Trophoblast cell (in vitro differentiated cells and primary cell): ENCODE measurements at regions not wholly inside any gene's neighbourhood (a gene's known extent, or its start where the extent isn't known, plus 50 kb on each side); places are given as distances from the start of the nearest gene placed in this dataset.

Experiments used
- DNase-seq, 2 donors: peaks; one replicate each; pipeline ENCODE4 v3.0.0-alpha.2; 2016
- H2AFZ ChIP-seq: 2 replicates; pipeline ENCODE4 v1.6.1; 2013; ENCODE audit warnings: low read length, moderate library complexity, mild to moderate bottlenecking; ENCODE audit not compliant: insufficient read depth, poor library complexity
- H2AK5ac ChIP-seq: 2 replicates; pipeline ENCODE4 v1.6.1; 2013; ENCODE audit warnings: mild to moderate bottlenecking, low read length
- H2BK120ac ChIP-seq: 2 replicates; pipeline ENCODE4 v1.6.1; 2013; ENCODE audit warnings: low read length, mild to moderate bottlenecking, moderate library complexity; ENCODE audit not compliant: insufficient read depth, poor library complexity
- H2BK12ac ChIP-seq: 2 replicates; pipeline ENCODE4 v1.6.1; 2013; ENCODE audit warnings: mild to moderate bottlenecking, low read length, moderate library complexity
- H2BK5ac ChIP-seq: 2 replicates; pipeline ENCODE4 v1.6.1; 2013; ENCODE audit warnings: low read length, low read depth, moderate library complexity, mild to moderate bottlenecking; ENCODE audit not compliant: poor library complexity
- H3K14ac ChIP-seq: 2 replicates; pipeline ENCODE4 v1.6.1; 2013; ENCODE audit warnings: mild to moderate bottlenecking, low read length
- H3K18ac ChIP-seq: 2 replicates; pipeline ENCODE4 v1.6.1; 2013; ENCODE audit warnings: mild to moderate bottlenecking, low read length
- H3K23ac ChIP-seq: 2 replicates; pipeline ENCODE4 v1.6.1; 2013; ENCODE audit warnings: low read length
- H3K27ac ChIP-seq: 2 replicates; pipeline ENCODE4 v1.5.1; 2013; ENCODE audit warnings: low read depth, mild to moderate bottlenecking, inconsistent platforms, low read length, moderate library complexity
- H3K27me3 ChIP-seq: 2 replicates; pipeline ENCODE4 v1.6.1; 2013; ENCODE audit warnings: inconsistent platforms, mild to moderate bottlenecking, low read length, moderate library complexity; ENCODE audit not compliant: insufficient read depth
- H3K36me3 ChIP-seq, 2 experiments: 1 replicate in 1 of 2; 2 replicates in 1 of 2; pipeline ENCODE4 v1.6.1; 2013; ENCODE audit warnings: low read length in 2 of 2, mild to moderate bottlenecking in 2 of 2, moderate library complexity in 1 of 2; ENCODE audit not compliant: insufficient read depth in 2 of 2, control insufficient read depth in 1 of 2
- H3K4ac ChIP-seq: 2 replicates; pipeline ENCODE4 v1.6.1; 2013; ENCODE audit warnings: low read depth, mild to moderate bottlenecking, low read length, moderate library complexity
- H3K4me1 ChIP-seq, 2 experiments: 1 replicate in 1 of 2; 2 replicates in 1 of 2; pipeline ENCODE4 v1.6.1; 2013; ENCODE audit warnings: low read length in 2 of 2, mild to moderate bottlenecking in 2 of 2, moderate library complexity in 1 of 2; ENCODE audit not compliant: insufficient read depth in 2 of 2, control insufficient read depth in 1 of 2
- H3K4me2 ChIP-seq: 2 replicates; pipeline ENCODE4 v1.6.1; 2013; ENCODE audit warnings: inconsistent platforms, mild to moderate bottlenecking, low read length, moderate library complexity
- H3K4me3 ChIP-seq: 2 replicates; pipeline ENCODE4 v1.5.1; 2013; ENCODE audit warnings: mild to moderate bottlenecking, low read depth, low read length, inconsistent platforms
- H3K79me1 ChIP-seq: one replicate; pipeline ENCODE4 v1.6.1; 2013; ENCODE audit warnings: low read length
- H3K79me2 ChIP-seq: 2 replicates; pipeline ENCODE4 v1.6.1; 2013; ENCODE audit warnings: low read length, mild to moderate bottlenecking; ENCODE audit not compliant: control insufficient read depth, insufficient read depth, poor library complexity
- H3K9ac ChIP-seq: 2 replicates; pipeline ENCODE4 v1.6.1; 2013; ENCODE audit warnings: mild to moderate bottlenecking, low read length
- H3K9me3 ChIP-seq: 2 replicates; pipeline ENCODE4 v1.6.1; 2013; ENCODE audit warnings: low read depth, mild to moderate bottlenecking, control low read depth, inconsistent platforms, low read length; ENCODE audit not compliant: insufficient read depth
- H4K12ac ChIP-seq: 2 replicates; pipeline ENCODE4 v1.6.1; 2013; ENCODE audit warnings: low read depth, mild to moderate bottlenecking, low read length, moderate library complexity
- H4K8ac ChIP-seq: 2 replicates; pipeline ENCODE4 v1.6.1; 2013; ENCODE audit warnings: low read depth, mild to moderate bottlenecking, low read length, moderate library complexity
- H4K91ac ChIP-seq: one replicate; pipeline ENCODE4 v1.6.1; 2013; ENCODE audit warnings: low read depth, mild to moderate bottlenecking, low read length, moderate library complexity
- WGBS: extraction: QIAGEN DNeasy Blood & Tissue Kit; methylation state at CpG from one replicate; pipeline ENCODE4 v1.1.7; 2013; ENCODE audit warnings: missing lambda C conversion rate; ENCODE audit not compliant: insufficient read length, insufficient coverage; ENCODE audit errors: extremely low coverage; 5-methylcytosine and 5-hydroxymethylcytosine counted together

DNA sequence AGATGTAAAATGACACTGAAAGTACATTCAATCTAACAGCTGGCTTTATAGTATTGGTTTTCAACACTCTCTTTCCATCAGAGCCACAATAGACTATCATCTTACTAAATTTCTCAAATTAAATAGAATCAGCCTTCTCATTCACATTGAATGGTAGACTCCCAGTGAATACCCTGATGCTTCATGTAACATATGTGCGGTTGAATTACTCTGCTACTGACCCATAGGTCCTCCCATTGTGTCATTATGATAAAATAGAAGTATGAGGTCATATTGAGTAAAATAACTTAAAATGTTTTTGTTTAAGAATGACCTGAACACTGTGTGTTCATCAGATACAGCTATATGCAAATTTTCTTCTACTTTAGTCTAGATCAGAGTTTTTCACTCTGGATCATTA is 75.9 kb upstream of the ADAMTSL1 start:
- peaks cover 2% of the 10 kb centered on the region for H3K79me1 ChIP-seq
- H3K14ac ChIP-seq: no peak overlapping the region
- no peaks in the 10 kb centered on the region for H3K79me2 ChIP-seq
- H4K12ac ChIP-seq: no peak overlapping the region
- H3K4me2 ChIP-seq: no peak overlapping the region
- H3K27me3 ChIP-seq: no peaks in the 10 kb centered on the region
- no peak overlapping the region for H2AFZ ChIP-seq
- no peaks in the 10 kb centered on the region for H3K36me3 ChIP-seq
- H2BK12ac ChIP-seq: no peak overlapping the region
- no peak overlapping the region for H2BK120ac ChIP-seq
- no peak overlapping the region for H2AK5ac ChIP-seq
- H4K91ac ChIP-seq: no peak overlapping the region
- H4K8ac ChIP-seq: no peak overlapping the region
- no peak for DNase-seq
- no peak overlapping the region for H2BK5ac ChIP-seq
- no peak overlapping the region for H3K18ac ChIP-seq
- H3K4me3 ChIP-seq: no peak overlapping the region
- no peak overlapping the region for H3K4ac ChIP-seq
- no peak overlapping the region for H3K23ac ChIP-seq
- H3K4me1 ChIP-seq: no peaks in the 10 kb centered on the region
- no CpG with 5 or more reads among the region's 1 CpG for WGBS
- no peak overlapping the region for H3K9ac ChIP-seq
- H3K9me3 ChIP-seq: no peaks in the 10 kb centered on the region
- H3K27ac ChIP-seq: no peak overlapping the region

DNA sequence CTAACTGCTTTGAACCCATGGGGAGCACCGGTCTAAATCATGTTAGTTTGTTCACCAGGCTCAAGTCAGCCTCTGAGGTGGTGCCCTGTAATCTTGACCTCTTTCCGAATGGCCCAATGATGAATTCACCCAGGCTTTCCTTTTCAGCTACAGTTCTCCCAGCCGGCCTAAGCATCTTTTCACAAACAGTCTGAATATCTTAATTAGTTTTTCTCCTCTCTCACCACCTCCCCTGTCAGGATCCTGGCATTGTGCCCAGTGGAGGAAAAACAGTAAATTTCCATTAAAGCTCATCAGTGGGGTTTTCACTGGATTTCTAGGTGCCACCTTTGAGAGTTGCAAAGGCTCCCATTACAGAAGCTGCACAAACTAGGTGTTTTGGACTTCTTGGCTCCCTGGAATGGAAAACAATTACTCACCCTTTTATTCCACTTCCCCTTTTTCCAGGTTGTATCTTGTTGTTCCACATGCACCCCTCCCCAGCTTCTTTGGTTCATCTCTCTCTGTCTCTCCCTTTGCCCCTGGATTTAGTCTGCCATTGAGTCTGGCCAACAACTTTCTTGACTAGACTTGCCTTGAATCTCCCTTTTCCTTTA is 69.4 kb upstream of the ADAMTSL1 start:
- WGBS: no CpG with 5 or more reads among the region's 3 CpGs

DNA sequence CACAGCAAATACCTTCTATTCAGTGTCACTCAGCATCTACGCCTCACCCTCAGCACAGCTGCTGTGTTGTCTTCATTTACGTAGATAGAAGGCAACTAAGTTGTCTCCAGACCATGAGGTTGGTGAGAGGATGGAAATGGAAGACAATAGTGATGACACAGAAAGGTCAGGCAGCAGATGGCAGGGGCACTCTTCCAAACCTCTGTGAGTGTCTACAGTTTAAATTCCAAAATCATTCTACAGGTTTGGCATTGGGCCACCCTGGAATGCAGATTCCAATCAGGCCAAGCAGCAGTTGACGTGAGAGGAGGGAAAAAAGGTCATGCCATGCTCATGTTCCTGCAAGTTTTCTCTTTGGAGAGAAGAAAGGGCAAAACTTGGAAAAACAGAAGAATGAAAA is 68.7 kb upstream of the ADAMTSL1 start:
- Histone ChIP-seq H4K12ac (no peak overlapping the region), H3K79me2 (no peaks in the 10 kb centered on the region), H3K4me1 (no peaks in the 10 kb centered on the region), H2BK12ac (no peak overlapping the region), H4K8ac (no peak overlapping the region), H2BK5ac (no peak overlapping the region), H3K36me3 (no peaks in the 10 kb centered on the region), H2AK5ac (no peak overlapping the region), H4K91ac (no peak overlapping the region), H3K27ac (no peak overlapping the region), H2AFZ (no peak overlapping the region), H3K4me3 (no peak overlapping the region), H3K18ac (no peak overlapping the region), H3K4me2 (no peak overlapping the region), H3K27me3 (no peaks in the 10 kb centered on the region), H3K79me1 (no peaks in the 10 kb centered on the region), H3K9me3 (no peaks in the 10 kb centered on the region), H3K9ac (no peak overlapping the region), H3K4ac (no peak overlapping the region), H3K23ac (no peak overlapping the region), H3K14ac (no peak overlapping the region), H2BK120ac (no peak overlapping the region)
- no peak for DNase-seq
- no CpG with 5 or more reads among the region's 3 CpGs for WGBS

More for the DNA sequence above, 69.4 kb upstream of the ADAMTSL1 start:
- Histone ChIP-seq H3K79me2 (no peaks in the 10 kb centered on the region), H2BK5ac (no peak overlapping the region), H3K4me1 (no peaks in the 10 kb centered on the region), H3K4me2 (no peak overlapping the region), H4K12ac (no peak overlapping the region), H3K4ac (no peak overlapping the region), H2BK120ac (no peak overlapping the region), H3K27ac (no peak overlapping the region), H3K18ac (no peak overlapping the region), H3K4me3 (no peak overlapping the region), H2AFZ (no peak overlapping the region), H3K36me3 (no peaks in the 10 kb centered on the region), H3K23ac (no peak overlapping the region), H2AK5ac (no peak overlapping the region), H3K9ac (no peak overlapping the region), H3K14ac (no peak overlapping the region), H3K9me3 (no peaks in the 10 kb centered on the region), H3K79me1 (no peaks in the 10 kb centered on the region), H3K27me3 (no peaks in the 10 kb centered on the region), H2BK12ac (no peak overlapping the region), H4K8ac (no peak overlapping the region), H4K91ac (no peak overlapping the region)
- DNase-seq: no peak

DNA sequence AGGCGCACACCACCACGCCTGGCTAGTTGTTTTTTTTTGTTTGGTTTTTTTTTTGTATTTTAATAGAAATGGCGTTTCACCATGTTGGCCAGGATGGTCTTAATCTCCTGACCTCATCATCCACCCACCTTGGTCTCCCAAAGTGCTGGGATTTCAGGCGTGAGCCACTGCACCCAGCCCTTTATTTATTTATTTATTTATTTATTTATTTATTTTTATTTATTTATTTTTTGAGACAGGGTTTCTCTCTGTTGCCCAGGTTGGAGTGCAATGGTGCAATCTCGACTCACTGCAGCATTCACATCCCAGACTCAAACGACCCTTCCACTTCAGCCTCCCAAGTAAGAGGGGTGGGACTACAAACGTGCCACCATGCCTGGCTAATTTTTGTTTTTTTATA is 63.0 kb upstream of the ADAMTSL1 start:
- H3K79me2 ChIP-seq: no peaks in the 10 kb centered on the region
- no peak overlapping the region for H3K27ac ChIP-seq
- no peak overlapping the region for H4K12ac ChIP-seq
- no peak for DNase-seq
- no peaks in the 10 kb centered on the region for H3K4me1 ChIP-seq
- no peaks in the 10 kb centered on the region for H3K79me1 ChIP-seq
- no peak overlapping the region for H3K4me3 ChIP-seq
- no peak overlapping the region for H2AFZ ChIP-seq
- no peak overlapping the region for H3K4ac ChIP-seq
- H2BK12ac ChIP-seq: no peak overlapping the region
- no peak overlapping the region for H3K18ac ChIP-seq
- H3K27me3 ChIP-seq: no peaks in the 10 kb centered on the region
- H3K36me3 ChIP-seq: no peaks in the 10 kb centered on the region
- H2BK5ac ChIP-seq: no peak overlapping the region
- no peak overlapping the region for H3K14ac ChIP-seq
- no CpG with 5 or more reads among the region's 7 CpGs for WGBS
- no peak overlapping the region for H3K9ac ChIP-seq
- no peak overlapping the region for H3K23ac ChIP-seq
- H3K9me3 ChIP-seq: no peaks in the 10 kb centered on the region
- H4K91ac ChIP-seq: no peak overlapping the region
- no peak overlapping the region for H2AK5ac ChIP-seq
- no peak overlapping the region for H2BK120ac ChIP-seq
- H3K4me2 ChIP-seq: no peak overlapping the region
- no peak overlapping the region for H4K8ac ChIP-seq
